ENCODE measurements at regions not wholly inside any gene's neighbourhood (a gene's known extent, or its start where the extent isn't known, plus 50 kb on each side); places are given as distances from the start of the nearest gene placed in this dataset.

DNA sequence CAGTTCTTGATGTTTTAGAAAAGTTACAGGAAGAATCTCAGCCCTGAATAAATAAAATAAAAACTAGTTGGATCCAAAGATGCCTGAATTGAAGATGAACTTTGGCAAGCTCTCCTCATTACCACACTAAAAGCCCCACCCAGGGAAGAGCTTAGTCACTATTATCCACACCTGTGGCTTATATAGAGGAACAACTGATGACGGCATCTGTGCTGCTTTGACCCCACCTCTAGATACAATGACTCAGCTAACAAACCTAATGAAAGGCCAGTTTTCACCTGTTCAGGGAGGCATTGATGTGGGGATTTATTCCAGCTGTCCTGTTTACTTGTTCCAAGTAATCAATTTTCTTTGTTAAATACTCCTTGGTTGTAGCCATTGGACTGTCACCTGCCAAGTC, 604.7 kb upstream of the EPHA6 start:
- Histone ChIP-seq H2AFZ (ENCODE audit: insufficient read depth, low read depth, low read length, poor library complexity, severe bottlenecking) (no peak overlapping the region), H3K79me2 (ENCODE audit: control insufficient read depth, insufficient read depth, low read length) (no peaks in the 10 kb centered on the region), H3K4me3 (ENCODE audit: control extremely low read depth in 1 of 5, extremely low read depth in 1 of 5, insufficient read depth in 1 of 5, low read depth in 2 of 5, low read length in 4 of 5) (no peak overlapping the region), H3K4me1 (ENCODE audit: control insufficient read depth in 2 of 2, insufficient read depth in 2 of 2, low read length in 2 of 2) (no peaks in the 10 kb centered on the region), H3K27ac (ENCODE audit: low read length in 2 of 2) (no peak overlapping the region), H3K4me2 (replicated peaks; ENCODE audit: low read depth, low read length, poor library complexity, severe bottlenecking) (no peak overlapping the region), H3K27me3 (replicated peaks in 1 of 4; ENCODE audit: control extremely low read depth in 1 of 4, control insufficient read depth in 3 of 4, insufficient read depth in 4 of 4, low read length in 3 of 4) (no peaks in the 10 kb centered on the region), H4K20me1 (ENCODE audit: control insufficient read depth, insufficient read depth, low read length, poor library complexity, severe bottlenecking) (no peaks in the 10 kb centered on the region), H3K9ac (ENCODE audit: low read length) (no peak overlapping the region), H3K36me3 (replicated peaks in 1 of 2; ENCODE audit: control extremely low read depth in 1 of 2, control insufficient read depth in 1 of 2, extremely low read depth in 1 of 2, insufficient read depth in 2 of 2, low read length in 1 of 2) (no peaks in the 10 kb centered on the region), H3K9me3 (ENCODE audit: control extremely low read depth in 1 of 3, control insufficient read depth in 2 of 3, insufficient read depth in 1 of 3, low read length in 2 of 3) (no peaks in the 10 kb centered on the region)
- no peaks in the 10 kb centered on the region for H3K27me3 Mint-ChIP-seq
- DNase-seq (no peak), ATAC-seq (ENCODE audit: low read depth) (no peak)
- H3K4me1 Mint-ChIP-seq: no peaks in the 10 kb centered on the region
- ChIA-PET POLR2A (no interaction called here), CTCF (no interaction called here)
- intact Hi-C loops (cut with micrococcal nuclease): no loop called here
- peaks cover 2% of the 10 kb centered on the region for H3K9me3 Mint-ChIP-seq (ENCODE audit: insufficient read depth)
- TF ChIP-seq CTCF (IDR thresholded peaks at IDR 0.05) (no peak), EZH2 (IDR thresholded peaks at IDR 0.05; ENCODE audit: borderline replicate concordance, insufficient read depth, low read depth, low read length, poor library complexity, severe bottlenecking) (no peak)
- H3K27ac Mint-ChIP-seq: no peak overlapping the region
- H3K4me3 Mint-ChIP-seq: no peak overlapping the region
- 100% methylated on average over 1 of the region's 1 CpG for WGBS (ENCODE audit: insufficient coverage)

DNA sequence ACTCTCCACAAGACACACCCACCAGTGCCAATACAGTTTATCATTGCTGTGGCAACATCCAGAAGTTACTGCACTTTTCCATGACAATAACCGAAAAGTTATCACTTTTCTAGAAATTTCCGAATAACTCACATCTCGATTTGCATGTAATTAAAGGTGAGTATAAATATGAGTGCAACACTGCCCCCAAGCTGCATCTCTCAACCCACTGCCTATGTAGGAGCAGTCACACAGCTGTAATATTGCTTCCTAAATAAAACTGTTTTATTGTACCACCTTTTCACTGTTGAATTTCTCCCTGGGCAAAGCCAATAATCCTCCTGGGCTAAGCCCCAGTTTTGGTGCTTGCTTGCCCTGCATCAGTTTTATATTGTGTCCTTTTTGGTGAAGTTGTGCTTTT, 601.0 kb upstream of the EPHA6 start:
- Histone ChIP-seq H4K20me1 (ENCODE audit: control insufficient read depth, insufficient read depth, low read length, poor library complexity, severe bottlenecking) (no peaks in the 10 kb centered on the region), H3K36me3 (replicated peaks in 1 of 2; ENCODE audit: control extremely low read depth in 1 of 2, control insufficient read depth in 1 of 2, extremely low read depth in 1 of 2, insufficient read depth in 2 of 2, low read length in 1 of 2) (no peaks in the 10 kb centered on the region), H2AFZ (ENCODE audit: insufficient read depth, low read depth, low read length, poor library complexity, severe bottlenecking) (no peak overlapping the region), H3K79me2 (ENCODE audit: control insufficient read depth, insufficient read depth, low read length) (no peaks in the 10 kb centered on the region), H3K4me2 (replicated peaks; ENCODE audit: low read depth, low read length, poor library complexity, severe bottlenecking) (no peak overlapping the region), H3K27me3 (replicated peaks in 1 of 4; ENCODE audit: control extremely low read depth in 1 of 4, control insufficient read depth in 3 of 4, insufficient read depth in 4 of 4, low read length in 3 of 4) (no peaks in the 10 kb centered on the region), H3K4me3 (ENCODE audit: control extremely low read depth in 1 of 5, extremely low read depth in 1 of 5, insufficient read depth in 1 of 5, low read depth in 2 of 5, low read length in 4 of 5) (no peak overlapping the region), H3K9me3 (ENCODE audit: control extremely low read depth in 1 of 3, control insufficient read depth in 2 of 3, insufficient read depth in 1 of 3, low read length in 2 of 3) (no peaks in the 10 kb centered on the region), H3K4me1 (ENCODE audit: control insufficient read depth in 2 of 2, insufficient read depth in 2 of 2, low read length in 2 of 2) (no peaks in the 10 kb centered on the region), H3K27ac (ENCODE audit: low read length in 2 of 2) (no peak overlapping the region), H3K9ac (ENCODE audit: low read length) (no peak overlapping the region)
- TF ChIP-seq CTCF (IDR thresholded peaks at IDR 0.05) (no peak), EZH2 (IDR thresholded peaks at IDR 0.05; ENCODE audit: borderline replicate concordance, insufficient read depth, low read depth, low read length, poor library complexity, severe bottlenecking) (no peak)
- POLR2A ChIA-PET: no interaction called here
- no peak for DNase-seq
- intact Hi-C loops (cut with micrococcal nuclease): no loop called here
- no peak overlapping the region for H3K27ac Mint-ChIP-seq
- no peak for ATAC-seq (ENCODE audit: low read depth)
- no CpG with 5 or more reads among the region's 3 CpGs for WGBS (ENCODE audit: insufficient coverage)
- no peaks in the 10 kb centered on the region for H3K4me1 Mint-ChIP-seq
- CTCF ChIA-PET: no interaction called here
- H3K4me3 Mint-ChIP-seq: no peak overlapping the region
- no peaks in the 10 kb centered on the region for H3K27me3 Mint-ChIP-seq
- peaks cover 2% of the 10 kb centered on the region for H3K9me3 Mint-ChIP-seq (ENCODE audit: insufficient read depth)

All from B cell (primary cell).